GM12874 (cell line): ENCODE measurements at regions not wholly inside any gene's neighbourhood (a gene's known extent, or its start where the extent isn't known, plus 50 kb on each side); places are given as distances from the start of the nearest gene placed in this dataset.

Experiments used
- CTCF ChIP-seq: IDR thresholded peaks from 2 replicates; pipeline ENCODE4 v1.5.1; 2011; ENCODE audit warnings: low read depth, mild to moderate bottlenecking, control low read depth, low read length, moderate library complexity; ENCODE audit not compliant: insufficient read depth

- no peak for TF ChIP-seq CTCF
Observed at GRCh38 chr11:134795017-134795416, 383.0 kb upstream of the B3GAT1 start.

GRCh38 chr11:134794192-134794591 is 382.1 kb upstream of the B3GAT1 start:
- TF ChIP-seq CTCF, result no peak

- no peak for TF ChIP-seq CTCF
Observed at GRCh38 chr11:134792677-134793076, 380.6 kb upstream of the B3GAT1 start.

- TF ChIP-seq CTCF, result no peak
Observed at GRCh38 chr11:134792044-134792443, 380.0 kb upstream of the B3GAT1 start.

GRCh38 chr11:134791102-134791501 is 379.1 kb upstream of the B3GAT1 start:
- no peak for TF ChIP-seq CTCF

GRCh38 chr11:134789104-134789503 is 377.1 kb upstream of the B3GAT1 start:
- TF ChIP-seq CTCF, result no peak

- TF ChIP-seq CTCF, result no peak
Observed at GRCh38 chr11:134786636-134787035, 374.6 kb upstream of the B3GAT1 start.
